HUDEP-2 (cell line): ENCODE measurements at regions not wholly inside any gene's neighbourhood (a gene's known extent, or its start where the extent isn't known, plus 50 kb on each side); places are given as distances from the start of the nearest gene placed in this dataset.
"Not testable (repeated sequence)": the region's sequence is repeated elsewhere in the genome, so short reads cannot be mapped to it uniquely, and the experiment has no call there.

Experiments
- DNase-seq, 76 experiments: peaks; one replicate each; lab custom pipeline; 2025; ENCODE audit not compliant: unreplicated experiment in 76 of 76; lab: John Stamatoyannopoulos, UW

- DNase-seq = no peak
These were observed 259.4 kb downstream of the RAD51AP2 start for GRCh38 chr2:17258861-17259260.

- DNase-seq = no peak
These were observed 260.9 kb downstream of the RAD51AP2 start for GRCh38 chr2:17257189-17257909.

GRCh38 chr2:17255071-17255470, 263.2 kb downstream of the RAD51AP2 start:
- DNase-seq = no peak

- no peak for DNase-seq
These were observed 263.8 kb downstream of the RAD51AP2 start for GRCh38 chr2:17254421-17254820.

GRCh38 chr2:17252258-17252657, 266.0 kb downstream of the RAD51AP2 start:
- no peak for DNase-seq

GRCh38 chr2:17251171-17251570, 267.1 kb downstream of the RAD51AP2 start:
- no peak for DNase-seq

GRCh38 chr2:17249249-17249648, 269.0 kb downstream of the RAD51AP2 start:
- no peak for DNase-seq

- DNase-seq = no peak
These were observed 272.3 kb downstream of the RAD51AP2 start for GRCh38 chr2:17245906-17246305.

- DNase-seq = no peak
These were observed 275.3 kb downstream of the RAD51AP2 start for GRCh38 chr2:17242813-17243485.

GRCh38 chr2:17239550-17239949, 278.7 kb downstream of the RAD51AP2 start:
- no peak for DNase-seq

GRCh38 chr2:17235167-17235566, 283.1 kb downstream of the RAD51AP2 start:
- no peak for DNase-seq

- DNase-seq = no peak
These were observed 285.3 kb downstream of the RAD51AP2 start for GRCh38 chr2:17232776-17233556.

- peak in 2 of 76 experiments; percentile 9 to 18 for DNase-seq
These were observed 286.8 kb downstream of the RAD51AP2 start for GRCh38 chr2:17231394-17231965.

GRCh38 chr2:17229414-17229813, 288.8 kb downstream of the RAD51AP2 start:
- no peak for DNase-seq

GRCh38 chr2:17228461-17228860, 289.8 kb downstream of the RAD51AP2 start:
- DNase-seq = no peak

GRCh38 chr2:17227856-17228255, 290.4 kb downstream of the RAD51AP2 start:
- DNase-seq = no peak

GRCh38 chr2:17226941-17227490, 291.2 kb downstream of the RAD51AP2 start:
- DNase-seq = no peak

GRCh38 chr2:17223211-17223610, 295.0 kb downstream of the RAD51AP2 start:
- no peak for DNase-seq

- no peak for DNase-seq
These were observed 309.7 kb downstream of the RAD51AP2 start for GRCh38 chr2:17208511-17208910.

GRCh38 chr2:17206771-17207170, 311.5 kb downstream of the RAD51AP2 start:
- DNase-seq = no peak

- not testable (repeated sequence) for DNase-seq
These were observed 314.0 kb downstream of the RAD51AP2 start for GRCh38 chr2:17204214-17204613.
